H1 (cell line): ENCODE measurements at regions not wholly inside any gene's neighbourhood (a gene's known extent, or its start where the extent isn't known, plus 50 kb on each side); places are given as distances from the start of the nearest gene placed in this dataset.

Experiments
- CTCF ChIA-PET: fragments of 300-600 bp; sonication (Branson Sonifier 250); formaldehyde crosslinking; loops from one replicate; lab custom pipeline; 2021; ENCODE audit not compliant: partially characterized antibody; lab: Charles Lee
- POLR2A ChIA-PET: fragments of 300-600 bp; sonication (Branson Sonifier 250); formaldehyde crosslinking; loops from one replicate; lab custom pipeline; 2021; ENCODE audit warnings: inconsistent platforms; ENCODE audit not compliant: partially characterized antibody; lab: Charles Lee
- DNase-seq, 2 experiments: peaks; one replicate each; pipeline versions ENCODE4 v3.0.0 to v3.0.0-alpha.2; 2010 to 2022; ENCODE audit warnings: low spot score in 2 of 2, low read depth in 1 of 2, mixed read lengths in 1 of 2
- FAIRE-seq: peaks from 2 replicates; lab custom pipeline; 2011; peaks lifted over from hg19 to GRCh38; lab: Jason Lieb, UNC
- H2AFZ ChIP-seq: 2 replicates; pipeline ENCODE4 v1.8.1; 2012; ENCODE audit warnings: low read length, inconsistent platforms
- H2AK5ac ChIP-seq: 2 replicates; pipeline ENCODE4 v1.6.1; 2013; ENCODE audit warnings: low read depth, low read length
- H2BK120ac ChIP-seq: replicated peaks from 2 replicates; pipeline ENCODE3; 2013; ENCODE audit warnings: low read depth, low read length, inconsistent platforms
- H2BK12ac ChIP-seq: 2 replicates; pipeline ENCODE4 v1.6.1; 2013; ENCODE audit warnings: low read depth, low read length
- H2BK15ac ChIP-seq: 2 replicates; pipeline ENCODE4 v1.6.1; 2013; ENCODE audit warnings: low read length
- H2BK20ac ChIP-seq: 2 replicates; pipeline ENCODE4 v1.6.1; 2013; ENCODE audit warnings: low read length
- H2BK5ac ChIP-seq: 2 replicates; pipeline ENCODE4 v1.6.1; 2013; ENCODE audit warnings: low read depth, low read length
- H3K14ac ChIP-seq: 2 replicates; pipeline ENCODE4 v1.6.1; 2013; ENCODE audit warnings: inconsistent platforms; ENCODE audit not compliant: insufficient read length
- H3K18ac ChIP-seq: 2 replicates; pipeline ENCODE4 v1.6.1; 2013; ENCODE audit warnings: low read length; ENCODE audit errors: extremely low read depth
- H3K23ac ChIP-seq: 2 replicates; pipeline ENCODE4 v1.6.1; 2013; ENCODE audit warnings: inconsistent platforms; ENCODE audit not compliant: insufficient read length
- H3K23me2 ChIP-seq: 2 replicates; pipeline ENCODE4 v1.6.1; 2013; ENCODE audit warnings: low read depth, low read length
- H3K27ac ChIP-seq: 2 replicates; pipeline ENCODE4 v1.6.1; 2011; ENCODE audit warnings: low read depth, low read length, inconsistent platforms
- H3K27me3 ChIP-seq, 4 experiments: replicated peaks in 1 of 4; 1 replicate in 1 of 4; 2 replicates in 3 of 4; pipeline versions ENCODE4 v1.6.1 to v1.8.1; 2011 to 2013; ENCODE audit warnings: low read length in 3 of 4, mild to moderate bottlenecking in 3 of 4, inconsistent platforms in 2 of 4, mixed read lengths in 2 of 4, moderate library complexity in 1 of 4; ENCODE audit not compliant: control insufficient read depth in 3 of 4, insufficient read depth in 3 of 4; ENCODE audit errors: extremely low read depth in 1 of 4
- H3K36me3 ChIP-seq, 4 experiments: 2 replicates each; pipeline versions ENCODE4 v1.6.1 to v1.8.1; 2011 to 2013; ENCODE audit warnings: mild to moderate bottlenecking in 4 of 4, low read length in 3 of 4, moderate library complexity in 2 of 4, control low read depth in 1 of 4, inconsistent platforms in 1 of 4; ENCODE audit not compliant: insufficient read depth in 4 of 4, control insufficient read depth in 2 of 4
- H3K4ac ChIP-seq: replicated peaks from 2 replicates; pipeline ENCODE3; 2013; ENCODE audit warnings: low read length, low read depth, mixed read lengths, inconsistent platforms; ENCODE audit not compliant: insufficient read length
- H3K4me1 ChIP-seq, 4 experiments: replicated peaks in 1 of 4; 1 replicate in 1 of 4; 2 replicates in 3 of 4; pipeline versions ENCODE4 v1.6.1 to v1.8.1; 2011 to 2013; ENCODE audit warnings: low read length in 3 of 4, inconsistent platforms in 2 of 4, mixed read lengths in 1 of 4; ENCODE audit not compliant: insufficient read depth in 4 of 4, control insufficient read depth in 3 of 4
- H3K4me2 ChIP-seq, 2 experiments: 2 replicates each; pipeline versions ENCODE4 v1.6.1 to v1.8.1; 2011 to 2013; ENCODE audit warnings: low read depth in 2 of 2, low read length in 2 of 2, control low read depth in 1 of 2, inconsistent platforms in 1 of 2, mild to moderate bottlenecking in 1 of 2; ENCODE audit not compliant: insufficient read depth in 1 of 2
- H3K4me3 ChIP-seq, 4 experiments: fragments of 200-600, 300-600 bp in 1 of 4; sonication (generic), shearing (Covaris generic), sonication (Bioruptor Twin) in 1 of 4; 2 replicates each; pipeline versions ENCODE4 v1.5.1 to v1.8.1; 2011 to 2016; ENCODE audit warnings: low read length in 4 of 4, low read depth in 3 of 4, control low read depth in 2 of 4, inconsistent platforms in 2 of 4, mild to moderate bottlenecking in 2 of 4, mixed read lengths in 1 of 4, moderate library complexity in 1 of 4; ENCODE audit not compliant: insufficient read depth in 2 of 4; ENCODE audit errors: extremely low read depth in 1 of 4
- H3K56ac ChIP-seq: replicated peaks from 2 replicates; pipeline ENCODE3; 2013; ENCODE audit warnings: low read depth, mild to moderate bottlenecking, mixed read lengths, low read length, inconsistent platforms; ENCODE audit not compliant: insufficient read length
- H3K79me1 ChIP-seq: 2 replicates; pipeline ENCODE4 v1.6.1; 2013; ENCODE audit warnings: low read depth, low read length, control low read depth
- H3K79me2 ChIP-seq, 2 experiments: 2 replicates each; pipeline versions ENCODE4 v1.6.1 to v1.8.1; 2012 to 2013; ENCODE audit warnings: low read length in 2 of 2, mild to moderate bottlenecking in 2 of 2, inconsistent platforms in 1 of 2; ENCODE audit not compliant: insufficient read depth in 2 of 2, control insufficient read depth in 1 of 2
- H3K9ac ChIP-seq, 4 experiments: replicated peaks in 1 of 4; 1 replicate in 1 of 4; 2 replicates in 3 of 4; pipeline versions ENCODE4 v1.6.1 to v1.8.1; 2011 to 2013; ENCODE audit warnings: low read depth in 3 of 4, low read length in 3 of 4, control low read depth in 2 of 4, mild to moderate bottlenecking in 2 of 4, moderate library complexity in 2 of 4, inconsistent platforms in 1 of 4; ENCODE audit errors: extremely low read depth in 1 of 4
- H3K9me3 ChIP-seq, 2 experiments: 2 replicates each; pipeline versions ENCODE4 v1.6.1 to v1.8.1; 2012 to 2013; ENCODE audit warnings: mild to moderate bottlenecking in 2 of 2, moderate library complexity in 2 of 2, control low read depth in 1 of 2, inconsistent platforms in 1 of 2, low read depth in 1 of 2, low read length in 1 of 2, mixed read lengths in 1 of 2; ENCODE audit not compliant: insufficient read depth in 2 of 2
- H4K20me1 ChIP-seq, 2 experiments: replicated peaks in 1 of 2; 2 replicates each; pipeline versions ENCODE3 to v1.8.1; 2011 to 2013; ENCODE audit warnings: inconsistent platforms in 2 of 2, low read length in 2 of 2, mild to moderate bottlenecking in 1 of 2; ENCODE audit not compliant: insufficient read depth in 2 of 2, control insufficient read depth in 1 of 2
- H4K5ac ChIP-seq: 2 replicates; pipeline ENCODE4 v1.6.1; 2013; ENCODE audit warnings: low read length, low read depth, mixed read lengths, inconsistent platforms; ENCODE audit not compliant: insufficient read length
- H4K8ac ChIP-seq: 2 replicates; pipeline ENCODE4 v1.8.0; 2013; ENCODE audit warnings: mild to moderate bottlenecking, moderate library complexity, low read length, inconsistent platforms; ENCODE audit not compliant: insufficient read depth; ENCODE audit errors: extremely low read depth
- H4K91ac ChIP-seq: replicated peaks from 2 replicates; pipeline ENCODE3; 2013; ENCODE audit warnings: low read length, mixed read lengths, inconsistent platforms; ENCODE audit not compliant: insufficient read length
- BRCA1 ChIP-seq: IDR thresholded peaks from 2 replicates; pipeline ENCODE4 v1.6.1; 2012; ENCODE audit warnings: low read depth, low read length, improper control_type of control experiment
- HDAC2 ChIP-seq, 2 experiments: fragments of 300-600 bp in 1 of 2; sonication (generic) in 1 of 2; IDR thresholded peaks; 2 replicates each; pipeline ENCODE4 v1.6.1; 2011 to 2012; ENCODE audit warnings: low read depth in 2 of 2, low read length in 2 of 2, mild to moderate bottlenecking in 2 of 2, moderate library complexity in 2 of 2, borderline replicate concordance in 1 of 2, inconsistent platforms in 1 of 2
- HDAC6 ChIP-seq: IDR thresholded peaks from one replicate; pipeline ENCODE4 v1.7.1; 2012; ENCODE audit warnings: low read depth, mild to moderate bottlenecking, inconsistent platforms, low read length, moderate library complexity
- JUND ChIP-seq: IDR thresholded peaks from 2 replicates; pipeline ENCODE4 v1.6.1; 2011; ENCODE audit warnings: mild to moderate bottlenecking, improper control_type of control experiment, low read length
- KDM4A ChIP-seq: IDR thresholded peaks from one replicate; pipeline ENCODE4 v1.7.1; 2012; ENCODE audit warnings: low read depth, mild to moderate bottlenecking, moderate library complexity, low read length, inconsistent platforms; ENCODE audit not compliant: severe bottlenecking
- KDM5A ChIP-seq: fragments of 200-600 bp; IDR thresholded peaks from 2 replicates; pipeline ENCODE4 v1.7.1; 2012; ENCODE audit warnings: mild to moderate bottlenecking, low read length, inconsistent platforms, mixed read lengths
- POLR2AphosphoS5 ChIP-seq: IDR thresholded peaks from 2 replicates; pipeline ENCODE4 v1.6.1; 2011; ENCODE audit warnings: low read depth, low read length
- RAD21 ChIP-seq, 2 experiments: IDR thresholded peaks in 1 of 2; conservative IDR thresholded peaks in 1 of 2; 2 replicates each; pipeline ENCODE4 v1.6.1; 2011; ENCODE audit warnings: low read depth in 2 of 2, low read length in 2 of 2, improper control_type of control experiment in 1 of 2, inconsistent platforms in 1 of 2, mild to moderate bottlenecking in 1 of 2, moderate library complexity in 1 of 2
- SP1 ChIP-seq: IDR thresholded peaks from 2 replicates; pipeline ENCODE4 v1.6.1; 2011; ENCODE audit warnings: low read depth, low read length
- SP4 ChIP-seq: IDR thresholded peaks from 2 replicates; pipeline ENCODE4 v1.6.1; 2012; ENCODE audit warnings: low read length, inconsistent platforms
- SUZ12 ChIP-seq: fragments of 200-600 bp; sonication (generic); IDR thresholded peaks from 2 replicates; pipeline ENCODE4 v1.6.1; 2012; ENCODE audit warnings: mild to moderate bottlenecking, inconsistent platforms, low read length, moderate library complexity, mixed read lengths
- YY1 ChIP-seq: IDR thresholded peaks from 2 replicates; pipeline ENCODE4 v1.6.1; 2011; ENCODE audit warnings: low read depth, mild to moderate bottlenecking, low read length
- WGBS, 2 experiments: shearing (Covaris generic) in 1 of 2; methylation state at CpG; one replicate each; pipeline versions ENCODE4 v1.1.6 to v1.1.7; 2013 to 2015; ENCODE audit warnings: low lambda C conversion rate in 2 of 2, mixed read lengths in 2 of 2, inconsistent platforms in 1 of 2, low coverage in 1 of 2, missing lambda C conversion rate in 1 of 2; ENCODE audit not compliant: insufficient replicate concordance in 2 of 2, insufficient coverage in 1 of 2, insufficient read length in 1 of 2; ENCODE audit errors: extremely low coverage in 1 of 2, missing lambda C conversion rate in 1 of 2; 5-methylcytosine and 5-hydroxymethylcytosine counted together
- TF ChIP-seq, protein P1 (sequence below): IDR thresholded peaks from 2 replicates; pipeline ENCODE4 v1.6.1; 2011; ENCODE audit warnings: low read depth, mild to moderate bottlenecking, low read length; ENCODE audit not compliant: insufficient read depth
- TF ChIP-seq, protein P2 (sequence below): IDR thresholded peaks from 2 replicates; pipeline ENCODE4 v1.6.1; 2011; ENCODE audit warnings: low read length, improper control_type of control experiment

DNA sequence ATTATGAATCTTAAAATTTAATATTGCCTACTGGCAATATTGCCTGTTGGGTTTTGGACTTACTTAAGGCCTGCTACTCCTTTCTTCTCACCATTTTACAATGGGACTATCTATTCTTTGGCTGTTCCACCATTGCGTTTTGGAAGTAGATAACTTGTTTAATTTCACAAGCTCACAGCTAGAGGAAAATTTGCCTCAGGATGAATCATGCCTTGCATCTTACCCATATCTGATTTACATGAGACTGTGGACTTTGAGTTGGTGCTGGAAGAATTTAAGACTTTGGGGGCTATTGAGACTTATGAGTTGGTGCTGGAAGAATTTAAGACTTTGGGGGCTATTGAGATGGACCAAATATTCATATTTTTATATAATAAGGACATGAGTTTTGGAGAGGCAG lies 662.6 kb downstream of the METTL15 start:
- CTCF ChIA-PET: no interaction called here
- TF ChIP-seq SP4: no peak
- TF ChIP-seq SP1: no peak
- no peak for TF ChIP-seq HDAC6
- TF ChIP-seq YY1: no peak
- TF ChIP-seq, protein P1, sequence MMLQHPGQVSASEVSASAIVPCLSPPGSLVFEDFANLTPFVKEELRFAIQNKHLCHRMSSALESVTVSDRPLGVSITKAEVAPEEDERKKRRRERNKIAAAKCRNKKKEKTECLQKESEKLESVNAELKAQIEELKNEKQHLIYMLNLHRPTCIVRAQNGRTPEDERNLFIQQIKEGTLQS: no peak
- no peak for TF ChIP-seq SUZ12
- TF ChIP-seq KDM5A: no peak
- TF ChIP-seq BRCA1: no peak
- no peak for TF ChIP-seq JUND
- no peak for TF ChIP-seq POLR2AphosphoS5
- no peak for TF ChIP-seq RAD21 (IDR thresholded peaks at IDR 0.05 in 1 of 2, conservative IDR thresholded peaks at IDR 0.05 in 1 of 2; ENCODE audit: low read depth in 2 of 2, low read length in 2 of 2)
- TF ChIP-seq, protein P2, sequence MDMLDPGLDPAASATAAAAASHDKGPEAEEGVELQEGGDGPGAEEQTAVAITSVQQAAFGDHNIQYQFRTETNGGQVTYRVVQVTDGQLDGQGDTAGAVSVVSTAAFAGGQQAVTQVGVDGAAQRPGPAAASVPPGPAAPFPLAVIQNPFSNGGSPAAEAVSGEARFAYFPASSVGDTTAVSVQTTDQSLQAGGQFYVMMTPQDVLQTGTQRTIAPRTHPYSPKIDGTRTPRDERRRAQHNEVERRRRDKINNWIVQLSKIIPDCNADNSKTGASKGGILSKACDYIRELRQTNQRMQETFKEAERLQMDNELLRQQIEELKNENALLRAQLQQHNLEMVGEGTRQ: no peak
- no peak for TF ChIP-seq KDM4A
- TF ChIP-seq HDAC2 (IDR thresholded peaks at IDR 0.05; ENCODE audit: borderline replicate concordance in 1 of 2, low read depth in 2 of 2, low read length in 2 of 2): no peak
- H3K27ac ChIP-seq: no peak overlapping the region

More for the DNA sequence above, 662.6 kb downstream of the METTL15 start:
- no peaks in the 10 kb centered on the region for H4K20me1 ChIP-seq
- H3K18ac ChIP-seq: no peak overlapping the region
- POLR2A ChIA-PET: no interaction called here
- no peak overlapping the region for H3K4ac ChIP-seq
- H3K9ac ChIP-seq: no peak overlapping the region
- no peaks in the 10 kb centered on the region for H3K23me2 ChIP-seq
- FAIRE-seq (no peak), DNase-seq (no peak)
- H2BK12ac ChIP-seq: no peak overlapping the region
- no peak overlapping the region for H3K23ac ChIP-seq
- H3K56ac ChIP-seq: no peak overlapping the region
- H4K5ac ChIP-seq: no peak overlapping the region
- H3K14ac ChIP-seq: no peak overlapping the region
- no peaks in the 10 kb centered on the region for H3K79me1 ChIP-seq
- no peaks in the 10 kb centered on the region for H3K27me3 ChIP-seq
- no peaks in the 10 kb centered on the region; a peak in 2 of 4 replicates for H3K9me3 ChIP-seq
- H2BK20ac ChIP-seq: no peak overlapping the region
- no peak overlapping the region for H3K4me2 ChIP-seq
- H3K79me2 ChIP-seq: no peaks in the 10 kb centered on the region
- no peak overlapping the region for H4K91ac ChIP-seq
- H2AK5ac ChIP-seq: no peak overlapping the region
- no peak overlapping the region for H2BK120ac ChIP-seq
- no peak overlapping the region for H3K4me3 ChIP-seq
- H2BK15ac ChIP-seq: no peak overlapping the region
- peaks cover 0 to 3% (median 0%) of the 10 kb centered on the region in 4 experiments; a peak in 2 of 7 replicates for H3K4me1 ChIP-seq
- H2AFZ ChIP-seq: no peak overlapping the region
- H3K36me3 ChIP-seq: no peaks in the 10 kb centered on the region; a peak in 1 of 8 replicates
- no peak overlapping the region for H4K8ac ChIP-seq
- H2BK5ac ChIP-seq: no peak overlapping the region
- 95% methylated on average over 1 of the region's 1 CpG; no CpG with 5 or more reads in 1 of the 2 experiments for WGBS, 2 experiments
